ENCODE measurements at regions not wholly inside any gene's neighbourhood (a gene's known extent, or its start where the extent isn't known, plus 50 kb on each side); places are given as distances from the start of the nearest gene placed in this dataset.

- DNase-seq, result no peak
Observed at GRCh38 chr5:82414041-82414388, 135.9 kb upstream of the RPS23 start.

- no peak for DNase-seq
Observed at GRCh38 chr5:82413302-82414040, 135.3 kb upstream of the RPS23 start.

DNA sequence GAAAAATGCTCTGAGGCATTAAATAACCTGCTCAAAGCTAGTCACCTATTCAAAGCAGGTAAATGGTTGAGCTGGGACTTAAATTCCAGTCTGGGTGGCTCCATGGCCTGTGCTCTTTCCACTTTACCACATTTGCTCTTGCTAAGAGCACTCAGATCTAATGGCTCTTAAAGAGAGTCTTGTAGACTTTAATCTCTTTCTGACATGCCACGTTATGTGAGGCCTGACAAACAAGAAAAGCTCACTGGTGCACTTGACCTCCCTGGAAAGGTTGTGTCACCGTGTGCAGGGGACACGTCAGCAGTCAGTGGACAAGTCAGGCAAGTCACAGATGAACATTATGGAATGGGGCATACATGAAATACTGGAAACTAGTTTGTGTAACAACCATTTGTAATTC is 129.9 kb upstream of the RPS23 start:
- no peak for DNase-seq

DNA sequence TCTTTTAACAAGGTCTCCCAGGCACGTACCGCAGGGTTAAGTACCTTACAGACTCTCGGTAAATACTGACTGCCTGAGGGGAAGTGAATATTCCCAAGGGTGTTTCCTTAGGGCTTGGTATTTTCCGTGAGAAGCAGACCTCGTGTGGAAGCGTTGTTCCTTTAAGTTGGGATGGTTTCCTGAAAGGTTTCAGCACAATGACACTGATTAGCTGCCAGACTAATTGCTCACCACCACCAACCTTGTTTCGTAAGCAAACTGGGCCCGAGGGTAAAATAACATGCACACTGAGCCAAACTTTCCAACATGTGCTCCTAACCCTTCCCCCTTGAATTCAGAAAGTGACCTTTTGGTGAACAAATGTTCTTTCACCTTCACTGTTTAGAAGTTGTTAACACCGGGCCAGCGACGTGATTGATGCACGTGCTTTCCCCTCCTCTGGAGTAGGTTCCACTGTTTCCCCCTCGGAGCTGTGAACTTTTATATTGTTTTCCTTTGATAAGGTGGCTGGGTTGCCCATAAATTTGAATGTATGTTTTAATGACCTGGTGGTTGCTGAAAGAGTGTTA is 128.1 kb upstream of the RPS23 start:
- DNase-seq, result no peak

- DNase-seq, result no peak
Observed at GRCh38 chr5:82405618-82406204, 127.6 kb upstream of the RPS23 start.

GRCh38 chr5:82405161-82405560 is 127.0 kb upstream of the RPS23 start:
- no peak for DNase-seq

- no peak for DNase-seq
Observed at GRCh38 chr5:82404382-82404945, 126.3 kb upstream of the RPS23 start.

DNA sequence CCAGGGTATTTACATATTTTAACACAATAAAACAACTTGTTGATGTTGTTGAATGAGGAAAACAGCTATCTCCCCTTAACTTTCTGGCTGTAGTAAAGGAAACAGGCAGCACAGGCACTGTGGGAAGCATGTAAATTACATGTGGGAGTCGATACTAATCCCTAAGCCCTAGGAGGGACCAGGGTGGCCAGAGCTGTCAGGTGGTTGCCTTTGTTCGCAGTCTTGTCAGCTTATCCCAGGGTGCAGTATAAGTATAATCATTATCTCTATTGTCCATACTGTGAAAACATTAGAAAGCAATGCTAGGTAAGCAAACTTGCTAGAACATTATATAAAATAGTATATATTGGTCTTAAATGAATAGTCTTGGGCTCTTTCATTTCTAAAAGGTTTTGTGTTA is 125.6 kb upstream of the RPS23 start:
- no peak for DNase-seq

GRCh38 chr5:82403026-82403425 is 124.9 kb upstream of the RPS23 start:
- no peak for DNase-seq

DNA sequence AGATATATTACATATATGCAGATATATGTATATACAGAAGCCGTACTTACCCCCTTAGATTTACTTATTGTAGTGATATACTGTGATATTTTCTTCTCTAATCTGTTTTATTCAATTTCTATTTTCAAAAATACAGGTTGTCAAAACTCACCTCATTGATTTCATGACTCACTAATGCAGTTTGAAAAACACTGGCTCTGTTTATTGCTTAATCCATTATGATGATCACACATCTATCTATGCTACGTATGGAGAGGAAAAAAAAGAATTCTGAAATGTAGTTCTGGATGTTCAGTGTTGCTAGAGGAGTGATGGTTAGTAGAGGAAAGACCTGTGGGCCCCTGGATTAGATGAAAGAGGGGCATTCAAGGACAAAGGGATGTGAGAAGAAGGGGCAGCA is 121.0 kb upstream of the RPS23 start:
- DNase-seq, result no peak

GRCh38 chr5:82397741-82398320 is 119.7 kb upstream of the RPS23 start:
- no peak for DNase-seq

- no peak for DNase-seq
Observed at GRCh38 chr5:82396871-82397514, 118.8 kb upstream of the RPS23 start.

DNA sequence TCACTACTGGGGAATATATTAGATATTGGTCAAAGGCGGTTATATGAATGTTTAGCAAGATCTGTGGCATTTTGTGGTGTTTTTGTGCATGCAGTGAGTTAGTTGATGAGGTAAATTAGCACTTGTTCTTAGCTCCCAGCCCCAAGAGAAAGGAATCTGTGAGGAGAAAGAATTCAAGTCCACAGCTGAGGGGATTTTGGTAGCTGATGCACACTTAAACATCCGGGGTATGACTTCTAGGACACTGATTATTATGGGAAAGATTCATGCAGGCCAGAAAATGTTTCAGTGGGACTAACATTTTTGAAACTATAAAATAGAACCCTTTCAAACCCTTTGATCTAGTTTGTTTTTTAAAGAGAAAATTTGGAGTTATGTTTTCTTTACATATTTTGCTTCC is 118.2 kb upstream of the RPS23 start:
- no peak for DNase-seq

GRCh38 chr5:82393951-82394350 is 115.8 kb upstream of the RPS23 start:
- no peak for DNase-seq

GRCh38 chr5:82390088-82390487 is 111.9 kb upstream of the RPS23 start:
- DNase-seq, result no peak

GRCh38 chr5:82389347-82389746 is 111.2 kb upstream of the RPS23 start:
- no peak for DNase-seq

GRCh38 chr5:82388181-82388580 is 110.0 kb upstream of the RPS23 start:
- no peak for DNase-seq

DNA sequence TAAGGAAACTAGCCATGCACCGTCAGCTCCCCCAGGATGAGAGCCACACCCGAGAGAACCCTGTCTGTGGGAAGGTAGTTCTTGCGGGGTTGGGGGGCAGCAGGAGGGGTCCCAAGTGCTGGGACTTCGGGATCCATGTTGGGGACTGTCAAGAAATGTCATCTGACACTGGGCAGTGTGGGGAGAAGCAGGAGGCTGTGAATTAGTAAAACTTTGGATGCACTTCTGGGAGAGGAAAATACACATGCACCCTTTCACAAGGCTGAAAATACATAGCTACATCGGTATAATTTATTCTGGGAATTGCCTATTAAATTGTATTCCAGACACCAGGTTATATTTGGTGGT is 109.6 kb upstream of the RPS23 start:
- no peak for DNase-seq

GRCh38 chr5:82387001-82387818 is 109.1 kb upstream of the RPS23 start:
- no peak for DNase-seq

DNA sequence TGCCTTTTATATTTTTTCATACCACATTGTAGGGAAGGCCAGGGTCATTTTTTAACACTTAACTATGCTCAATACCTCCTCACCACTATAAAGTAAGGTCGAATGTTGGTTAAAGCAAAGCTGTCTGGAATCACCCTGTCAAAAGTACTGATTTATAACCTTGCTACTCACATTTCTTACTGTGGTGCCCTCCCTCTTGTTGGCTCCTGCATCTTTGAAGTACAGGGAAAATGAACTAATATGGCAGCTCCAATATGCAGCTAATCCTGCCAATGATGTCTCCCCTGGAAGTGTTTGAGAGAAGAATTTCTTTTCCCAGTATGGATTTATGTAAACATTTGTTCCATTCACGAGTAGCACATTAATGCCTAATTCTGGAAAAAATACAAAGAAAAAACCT is 108.4 kb upstream of the RPS23 start:
- no peak for DNase-seq

DNA sequence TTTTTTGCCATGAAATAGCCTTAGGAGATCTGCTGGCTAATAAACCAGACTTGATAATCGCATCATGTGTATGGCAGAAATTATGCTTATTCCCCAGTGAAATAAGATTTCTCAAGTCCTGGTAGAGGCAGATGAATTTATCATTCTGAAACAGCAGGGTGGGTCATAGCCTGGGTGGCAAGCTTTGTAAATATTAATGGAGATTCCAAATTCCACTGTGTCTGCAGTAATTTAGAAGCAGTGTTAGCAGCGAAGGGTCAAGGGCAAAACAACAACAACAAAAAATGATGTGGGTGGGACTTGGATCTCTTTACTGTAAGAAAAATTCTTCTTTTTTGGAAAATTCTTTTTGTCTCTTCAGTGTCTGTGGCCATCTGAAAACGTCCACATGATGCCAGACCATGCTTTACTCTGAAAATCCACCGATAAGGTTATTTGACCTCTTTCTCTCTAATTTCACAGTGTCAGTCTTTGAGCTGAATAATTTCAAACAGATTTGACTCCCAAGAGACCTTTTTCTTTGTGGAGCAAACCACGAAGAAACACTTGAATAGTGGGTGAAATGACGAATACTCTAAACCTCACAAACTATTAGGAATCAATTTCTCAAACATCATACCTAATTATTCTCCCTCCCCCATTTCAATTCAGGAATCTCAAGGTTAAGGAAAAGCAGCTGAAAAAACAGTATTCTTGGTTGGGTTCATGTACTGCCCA is 106.0 kb upstream of the RPS23 start:
- no peak for DNase-seq

GRCh38 chr5:82381591-82381990 is 103.4 kb upstream of the RPS23 start:
- DNase-seq, result no peak

Data from CD4-positive, alpha-beta T cell treated with Interleukin-4 for 4 hours (primary cell).